GM18870 (cell line): ENCODE measurements at regions not wholly inside any gene's neighbourhood (a gene's known extent, or its start where the extent isn't known, plus 50 kb on each side); places are given as distances from the start of the nearest gene placed in this dataset.

ENCODE experiments used
- ATAC-seq: cut with Tn5 transposase; IDR thresholded peaks from one replicate; pipeline ENCODE4 v1.9.1; 2021; ENCODE audit warnings: moderate library complexity; ENCODE audit not compliant: unreplicated experiment

- ATAC-seq: no peak
Observed at GRCh38 chr2:177077778-177078177, 134.8 kb upstream of the HNRNPA3 start.

DNA sequence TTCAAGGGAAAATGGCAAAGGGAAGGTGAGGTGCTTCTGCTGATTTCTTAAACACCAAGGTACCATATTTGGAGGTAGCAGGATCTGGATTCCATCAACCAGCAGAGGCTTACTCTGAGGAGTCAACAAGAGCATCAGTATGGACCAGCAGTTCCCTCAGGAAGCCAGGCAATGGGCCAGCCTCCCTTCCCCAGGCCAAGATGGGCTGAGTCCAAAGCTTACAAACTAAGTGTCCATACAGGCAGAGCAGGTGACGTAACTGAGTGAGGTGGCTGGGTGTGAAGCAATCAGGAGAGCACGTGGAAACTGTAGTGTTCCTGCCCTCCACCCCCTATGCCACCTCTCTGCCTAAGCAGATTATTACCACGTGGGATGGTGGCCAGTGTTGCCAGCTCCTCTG, 134.2 kb upstream of the HNRNPA3 start:
- no peak for ATAC-seq

GRCh38 chr2:177078855-177079254, 133.7 kb upstream of the HNRNPA3 start:
- ATAC-seq: no peak

- ATAC-seq: no peak
Observed at GRCh38 chr2:177080746-177081284, 131.8 kb upstream of the HNRNPA3 start.

DNA sequence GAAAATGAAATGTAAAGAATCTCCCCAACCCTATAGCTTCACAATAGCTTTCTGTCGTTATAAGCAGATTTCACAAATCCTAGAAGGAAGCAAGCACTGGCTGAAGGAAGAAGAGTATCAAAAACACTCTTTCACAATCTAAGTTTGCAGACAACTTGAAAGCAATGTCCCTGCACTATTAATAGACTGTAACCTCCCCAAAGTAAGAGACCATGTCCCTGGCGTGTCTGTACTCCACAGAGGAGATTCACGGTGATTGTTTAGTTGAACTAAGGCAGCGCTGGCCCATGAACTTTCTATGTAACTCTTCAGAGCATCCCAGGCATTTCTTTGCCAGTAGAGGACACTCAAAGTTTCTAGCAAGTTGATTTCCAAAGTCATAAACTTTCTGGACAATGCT, 128.0 kb upstream of the HNRNPA3 start:
- ATAC-seq: no peak

- no peak for ATAC-seq
Observed at GRCh38 chr2:177088529-177088928, 124.1 kb upstream of the HNRNPA3 start.

DNA sequence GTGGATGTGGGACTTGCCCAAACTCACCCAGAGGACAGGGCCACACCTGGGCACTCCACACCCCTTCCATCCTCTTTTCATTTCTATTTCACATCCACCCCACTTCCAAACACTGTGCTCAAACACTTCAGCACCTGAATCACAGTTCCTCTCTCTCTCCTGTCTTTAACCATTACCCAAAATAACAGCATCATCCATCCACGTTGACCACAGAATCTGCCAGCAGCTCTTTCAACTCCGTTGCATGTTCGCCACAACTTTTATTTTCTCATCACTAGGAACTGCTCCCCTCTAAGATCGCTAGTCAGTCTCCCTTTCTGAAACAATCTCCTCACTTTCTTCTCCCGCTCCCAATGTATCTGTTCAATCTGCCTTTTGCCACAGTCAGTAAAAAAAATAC, 121.6 kb upstream of the HNRNPA3 start:
- ATAC-seq: no peak

DNA sequence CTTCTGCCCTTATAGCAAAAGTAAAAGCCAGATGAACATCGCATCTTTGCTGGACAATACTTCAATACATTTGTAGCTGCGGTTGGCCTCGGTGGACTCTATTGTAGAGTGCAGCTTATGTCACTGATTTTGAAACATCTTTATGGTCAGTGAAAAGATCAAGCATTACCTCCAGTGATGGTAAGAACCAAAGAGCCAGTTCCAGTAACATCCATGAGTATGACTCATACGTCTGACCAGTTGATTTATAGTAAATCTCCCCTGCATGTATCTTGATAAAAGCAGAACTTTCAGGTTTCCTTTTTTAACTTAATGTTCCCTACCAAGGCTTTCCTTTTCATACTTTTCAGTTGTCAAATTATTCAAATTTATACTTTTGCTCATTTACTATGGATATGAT, 119.2 kb upstream of the HNRNPA3 start:
- no peak for ATAC-seq

DNA sequence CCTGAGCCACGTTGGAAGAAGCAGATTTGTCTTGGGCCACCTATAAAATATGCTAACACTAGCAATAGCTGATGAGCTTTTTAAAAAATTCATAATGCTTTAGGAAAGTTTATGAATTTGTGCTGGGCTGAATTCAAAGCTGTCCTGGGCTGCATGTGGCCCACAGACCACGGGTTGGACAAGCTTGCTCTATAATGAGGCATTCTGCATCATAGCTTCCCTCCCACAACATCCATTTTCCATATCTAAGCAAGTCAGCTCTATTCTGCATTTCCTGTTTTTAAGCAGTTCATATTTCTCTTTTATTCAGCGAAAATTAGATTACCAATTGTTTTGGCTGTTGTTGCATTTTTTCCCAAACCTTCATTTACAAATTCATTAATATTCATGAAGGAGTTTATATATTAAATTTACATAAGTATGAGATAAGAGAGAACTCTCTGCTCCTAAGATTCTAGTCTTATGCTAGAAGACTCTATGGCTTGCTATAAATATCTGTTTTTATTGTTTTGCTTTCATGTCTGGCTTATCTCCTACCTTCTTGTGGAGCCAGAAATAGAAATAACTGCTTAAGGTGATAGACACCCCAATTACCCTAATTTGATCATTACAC, 114.5 kb upstream of the HNRNPA3 start:
- ATAC-seq: no peak

- no peak for ATAC-seq
Observed at GRCh38 chr2:177101930-177102329, 110.7 kb upstream of the HNRNPA3 start.

DNA sequence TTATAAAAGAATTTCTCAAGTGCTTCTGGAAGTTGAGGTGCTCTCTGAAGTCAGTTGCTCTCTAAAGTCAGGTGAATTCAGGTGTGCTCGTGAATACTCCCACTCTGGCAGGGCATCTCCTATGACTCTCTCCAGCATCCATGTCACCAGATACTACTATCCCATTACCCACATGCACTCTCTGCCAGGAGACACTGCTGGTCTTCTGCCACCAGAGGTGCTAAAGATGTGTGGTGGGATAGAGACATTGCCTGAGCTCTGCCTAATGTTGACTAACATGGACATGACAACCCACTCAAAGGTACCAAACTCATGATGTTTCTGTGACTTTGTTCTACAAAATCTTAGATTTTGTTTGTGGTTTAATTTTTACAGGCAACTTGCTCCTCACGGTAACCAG, 106.4 kb upstream of the HNRNPA3 start:
- no peak for ATAC-seq

DNA sequence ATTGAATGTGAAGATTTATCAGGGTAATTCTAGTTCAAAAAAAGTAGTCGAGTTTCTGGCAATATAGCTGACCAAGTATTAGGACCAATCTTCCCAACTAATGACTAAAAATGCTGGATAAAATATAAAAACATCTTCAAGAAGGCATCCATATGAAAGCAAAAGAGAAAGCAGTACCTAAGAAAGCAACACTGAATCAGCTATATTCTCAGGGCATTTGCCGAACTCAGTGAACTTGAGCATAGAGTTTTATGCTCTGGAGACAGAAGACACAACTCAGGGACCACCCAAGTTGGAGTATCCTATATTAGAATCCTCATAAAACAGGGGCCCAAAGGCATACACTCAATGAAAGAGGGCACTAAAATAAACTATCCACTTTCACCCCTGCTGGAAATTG, 103.7 kb upstream of the HNRNPA3 start:
- ATAC-seq: no peak

DNA sequence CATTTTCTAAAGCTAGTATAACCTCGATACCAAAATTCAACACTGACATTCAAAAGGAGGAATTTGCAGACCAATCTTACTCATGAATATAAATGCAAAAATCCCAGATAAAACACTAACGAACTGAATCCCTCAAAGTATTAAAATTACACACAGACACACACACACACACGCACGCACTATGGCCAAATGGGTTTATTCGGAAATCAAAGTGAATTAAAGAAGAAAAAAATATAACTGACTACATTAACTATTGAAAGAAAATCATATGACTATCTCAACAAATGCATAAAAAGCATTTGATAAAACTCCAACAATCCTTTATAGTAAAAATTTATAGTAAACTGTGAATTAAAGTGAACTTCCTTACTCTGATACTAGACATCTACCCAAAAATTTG, 97.9 kb upstream of the HNRNPA3 start:
- no peak for ATAC-seq

DNA sequence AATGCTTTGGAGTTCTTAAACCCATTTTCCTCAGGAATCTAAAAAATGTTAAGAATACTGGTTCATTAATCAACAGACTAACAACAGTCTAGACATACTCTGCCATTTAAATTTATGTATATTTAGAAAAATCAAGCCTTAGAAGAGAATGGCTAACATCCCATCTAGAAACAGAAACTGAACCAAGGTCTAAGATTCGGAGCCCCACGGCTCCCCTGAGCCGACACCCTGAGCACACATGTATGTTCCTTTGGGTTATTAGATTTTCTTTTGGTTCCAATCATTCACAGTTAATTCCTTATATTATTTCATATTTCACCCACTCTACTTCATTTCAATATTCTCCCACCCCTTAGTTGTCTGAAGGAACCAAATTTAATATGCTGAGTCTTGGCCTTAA, 94.8 kb upstream of the HNRNPA3 start:
- no peak for ATAC-seq

GRCh38 chr2:177118636-177119035, 94.0 kb upstream of the HNRNPA3 start:
- ATAC-seq: no peak

GRCh38 chr2:177119099-177119498, 93.5 kb upstream of the HNRNPA3 start:
- no peak for ATAC-seq

DNA sequence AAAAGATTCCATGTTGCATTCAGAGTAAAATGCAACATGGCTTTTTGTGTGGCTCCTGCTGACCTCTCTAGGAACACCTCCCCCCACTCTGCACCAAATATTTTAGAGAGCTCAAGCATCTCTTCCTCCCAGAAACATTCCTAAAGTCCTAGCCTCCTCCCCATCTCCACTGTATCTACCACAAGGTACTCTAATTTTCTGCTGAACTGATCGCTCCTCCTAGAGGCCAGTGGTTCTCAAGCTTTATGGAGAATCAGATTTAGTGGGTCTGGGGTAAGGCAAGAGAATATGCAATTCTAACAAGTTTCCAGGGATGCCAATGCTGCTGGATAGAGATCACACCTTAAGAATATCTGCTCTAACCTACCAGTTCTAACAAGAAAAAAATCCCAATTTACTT, 89.5 kb upstream of the HNRNPA3 start:
- ATAC-seq: no peak

GRCh38 chr2:177124371-177124770, 88.2 kb upstream of the HNRNPA3 start:
- ATAC-seq: no peak

DNA sequence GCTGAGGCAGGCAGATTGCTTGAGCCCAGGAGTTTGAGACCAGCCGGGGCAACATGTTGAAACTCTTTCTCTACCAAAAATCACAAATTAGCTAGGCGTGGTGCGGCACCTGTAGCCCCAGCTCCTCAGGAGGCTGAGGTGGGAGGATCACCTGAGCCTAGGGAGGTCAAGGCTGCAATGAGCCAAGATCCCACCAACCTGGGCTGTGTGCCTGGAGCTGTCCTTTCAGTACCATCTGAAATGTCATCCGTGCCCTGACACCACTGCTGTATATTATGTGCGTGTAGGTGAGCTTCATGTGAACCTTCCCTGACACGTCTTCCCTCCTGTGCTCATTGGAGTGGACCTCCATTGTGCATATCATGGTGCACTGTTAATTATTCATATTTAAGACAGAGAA, 84.8 kb upstream of the HNRNPA3 start:
- ATAC-seq: no peak

DNA sequence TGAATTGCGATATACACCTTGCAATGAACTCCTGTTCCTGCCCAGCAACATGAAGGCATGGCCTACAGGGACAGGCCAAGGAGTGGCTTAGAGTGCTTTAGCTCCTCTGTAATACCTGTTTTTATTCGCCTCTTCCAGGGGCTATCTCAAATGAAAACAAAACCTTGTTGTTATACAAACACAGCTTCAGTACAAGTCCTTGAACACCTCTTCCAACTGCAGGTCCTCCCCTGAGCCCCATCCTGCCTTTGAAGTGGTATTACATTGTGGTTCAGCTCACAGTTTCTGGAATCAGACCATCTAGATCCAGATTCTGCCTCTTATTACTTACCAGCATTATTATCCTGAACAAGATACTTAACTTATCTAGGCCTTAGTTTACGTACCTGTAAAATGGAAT, 83.0 kb upstream of the HNRNPA3 start:
- ATAC-seq: no peak

GRCh38 chr2:177131858-177132257, 80.7 kb upstream of the HNRNPA3 start:
- no peak for ATAC-seq

DNA sequence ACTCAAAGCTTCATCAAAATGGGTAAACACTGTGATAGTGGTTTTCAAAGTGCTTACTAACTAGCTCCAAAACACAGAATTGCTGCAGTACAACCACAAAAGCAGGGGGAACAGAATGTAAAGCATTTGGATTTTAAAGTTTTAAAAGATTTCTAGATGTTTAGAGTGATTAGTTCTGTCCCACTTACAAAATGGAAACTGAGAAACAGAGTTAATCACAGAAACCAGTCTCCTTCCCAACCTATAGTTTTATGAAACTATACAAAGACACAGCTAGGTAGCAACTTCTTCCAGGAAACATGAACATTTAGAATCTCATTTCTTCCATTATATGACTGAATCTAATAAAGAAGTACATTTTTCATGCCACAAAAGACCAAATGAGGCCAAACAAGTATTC, 73.8 kb upstream of the HNRNPA3 start:
- no peak for ATAC-seq

- ATAC-seq: no peak
Observed at GRCh38 chr2:177141866-177142265, 70.7 kb upstream of the HNRNPA3 start.
